ENCODE measurements at regions not wholly inside any gene's neighbourhood (a gene's known extent, or its start where the extent isn't known, plus 50 kb on each side); places are given as distances from the start of the nearest gene placed in this dataset.
"Not testable (repeated sequence)": the region's sequence is repeated elsewhere in the genome, so short reads cannot be mapped to it uniquely, and the experiment has no call there.

- DNase-seq = no peak
Measured at GRCh38 chrX:10974920-10975319, 136.2 kb upstream of the HCCS start.

GRCh38 chrX:10979956-10980355 is 131.2 kb upstream of the HCCS start:
- no peak for DNase-seq

- DNase-seq = no peak
Measured at GRCh38 chrX:10981506-10981905, 129.6 kb upstream of the HCCS start.

- DNase-seq = no peak
Measured at GRCh38 chrX:10983526-10983925, 127.6 kb upstream of the HCCS start.

GRCh38 chrX:10984213-10984612 is 126.9 kb upstream of the HCCS start:
- DNase-seq = no peak

- DNase-seq = no peak
Measured at GRCh38 chrX:10986616-10987015, 124.5 kb upstream of the HCCS start.

GRCh38 chrX:10988653-10989052 is 122.5 kb upstream of the HCCS start:
- DNase-seq = no peak

- no peak for DNase-seq
Measured at GRCh38 chrX:10989386-10989785, 121.7 kb upstream of the HCCS start.

GRCh38 chrX:10990418-10990817 is 120.7 kb upstream of the HCCS start:
- no peak for DNase-seq

GRCh38 chrX:10990976-10991375 is 120.2 kb upstream of the HCCS start:
- no peak for DNase-seq

GRCh38 chrX:10992110-10992509 is 119.0 kb upstream of the HCCS start:
- no peak for DNase-seq

- not testable (repeated sequence) for DNase-seq
Measured at GRCh38 chrX:11007076-11007475, 104.1 kb upstream of the HCCS start.

- DNase-seq = no peak
Measured at GRCh38 chrX:11010476-11010875, 100.7 kb upstream of the HCCS start.

- DNase-seq = no peak
Measured at GRCh38 chrX:11016728-11017127, 94.4 kb upstream of the HCCS start.

GRCh38 chrX:11022588-11022987 is 88.5 kb upstream of the HCCS start:
- not testable (repeated sequence) for DNase-seq

GRCh38 chrX:11039926-11040325 is 71.2 kb upstream of the HCCS start:
- DNase-seq = no peak

GRCh38 chrX:11040405-11040804 is 70.7 kb upstream of the HCCS start:
- DNase-seq = no peak

- no peak for DNase-seq
Measured at GRCh38 chrX:11040996-11041395, 70.1 kb upstream of the HCCS start.

GRCh38 chrX:11050013-11050412 is 61.1 kb upstream of the HCCS start:
- DNase-seq = no peak

- DNase-seq = no peak
Measured at GRCh38 chrX:11053351-11053750, 57.8 kb upstream of the HCCS start.

GRCh38 chrX:11056322-11057176 is 54.6 kb upstream of the HCCS start:
- DNase-seq = no peak

- no peak for DNase-seq
Measured at GRCh38 chrX:11059933-11060332, 51.2 kb upstream of the HCCS start.

Measured in cerebellar nuclear complex (tissue), 1 donor.